UCSD-AML1 (cell line): ENCODE measurements at regions not wholly inside any gene's neighbourhood (a gene's known extent, or its start where the extent isn't known, plus 50 kb on each side); places are given as distances from the start of the nearest gene placed in this dataset.
"Not testable (repeated sequence)": the region's sequence is repeated elsewhere in the genome, so short reads cannot be mapped to it uniquely, and the experiment has no call there.

Experiments used
- DNase-seq: peaks from one replicate; lab custom pipeline; 2025; ENCODE audit not compliant: unreplicated experiment; lab: John Stamatoyannopoulos, UW

GRCh38 chr6:27149150-27149549 lies 98.4 kb upstream of the PRSS16 start:
- no peak for DNase-seq

GRCh38 chr6:27154696-27155095 lies 92.8 kb upstream of the PRSS16 start:
- DNase-seq, result no peak

GRCh38 chr6:27156874-27157458 lies 90.5 kb upstream of the PRSS16 start:
- no peak for DNase-seq

GRCh38 chr6:27157459-27158315 lies 89.8 kb upstream of the PRSS16 start:
- DNase-seq, result peak; percentile 81

- DNase-seq, result no peak
These were observed 89.2 kb upstream of the PRSS16 start for GRCh38 chr6:27158316-27158643.

GRCh38 chr6:27159725-27160124 lies 87.8 kb upstream of the PRSS16 start:
- no peak for DNase-seq

- DNase-seq, result no peak
These were observed 86.4 kb upstream of the PRSS16 start for GRCh38 chr6:27161115-27161514.

GRCh38 chr6:27161603-27161945 lies 85.9 kb upstream of the PRSS16 start:
- DNase-seq, result no peak

- DNase-seq, result peak; percentile 49
These were observed 85.4 kb upstream of the PRSS16 start for GRCh38 chr6:27161946-27162603.

- no peak for DNase-seq
These were observed 83.7 kb upstream of the PRSS16 start for GRCh38 chr6:27163834-27164233.

- no peak for DNase-seq
These were observed 79.4 kb upstream of the PRSS16 start for GRCh38 chr6:27168108-27168507.

- DNase-seq, result no peak
These were observed 78.7 kb upstream of the PRSS16 start for GRCh38 chr6:27168586-27169443.

GRCh38 chr6:27172524-27173231 lies 74.8 kb upstream of the PRSS16 start:
- DNase-seq, result not testable (repeated sequence)

GRCh38 chr6:27173232-27173601 lies 74.3 kb upstream of the PRSS16 start:
- not testable (repeated sequence) for DNase-seq

GRCh38 chr6:27174958-27175357 lies 72.5 kb upstream of the PRSS16 start:
- DNase-seq, result no peak

- DNase-seq, result no peak
These were observed 71.4 kb upstream of the PRSS16 start for GRCh38 chr6:27176096-27176495.

GRCh38 chr6:27176523-27177484 lies 70.7 kb upstream of the PRSS16 start:
- DNase-seq, result peak; percentile 61

- peak; percentile 76 for DNase-seq
These were observed 69.8 kb upstream of the PRSS16 start for GRCh38 chr6:27177485-27178406.

- peak; percentile 35 for DNase-seq
These were observed 69.1 kb upstream of the PRSS16 start for GRCh38 chr6:27178407-27178730.
